NCI-H2171 (cell line): ENCODE measurements at regions not wholly inside any gene's neighbourhood (a gene's known extent, or its start where the extent isn't known, plus 50 kb on each side); places are given as distances from the start of the nearest gene placed in this dataset.

ENCODE experiments used
- DNase-seq: peaks from one replicate; lab custom pipeline; 2025; lab: John Stamatoyannopoulos, UW

- DNase-seq: no peak
These were observed 318.6 kb upstream of the CD180 start for GRCh38 chr5:67515020-67515689.

- no peak for DNase-seq
These were observed 316.2 kb upstream of the CD180 start for GRCh38 chr5:67512758-67513157.

DNA sequence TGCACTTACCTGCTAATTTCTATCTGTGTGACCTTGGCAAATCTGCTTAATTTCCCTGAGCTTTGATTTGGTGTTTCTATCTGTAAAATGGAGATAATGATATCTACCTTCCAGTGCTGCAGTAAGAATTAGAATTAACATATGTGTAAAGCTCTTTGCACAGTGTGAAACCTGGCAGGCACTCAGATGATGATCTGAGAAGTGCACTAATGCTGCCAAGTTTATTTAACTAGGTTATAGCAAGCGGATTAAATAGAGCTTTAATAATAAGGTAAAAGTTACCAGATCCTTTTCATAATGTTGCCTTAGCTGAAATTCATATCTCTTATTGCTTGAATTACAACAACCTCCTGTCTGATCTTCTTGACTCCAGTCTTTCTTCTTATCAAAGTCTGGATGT is 315.3 kb upstream of the CD180 start:
- DNase-seq: no peak

- no peak for DNase-seq
These were observed 313.6 kb upstream of the CD180 start for GRCh38 chr5:67510204-67510603.

DNA sequence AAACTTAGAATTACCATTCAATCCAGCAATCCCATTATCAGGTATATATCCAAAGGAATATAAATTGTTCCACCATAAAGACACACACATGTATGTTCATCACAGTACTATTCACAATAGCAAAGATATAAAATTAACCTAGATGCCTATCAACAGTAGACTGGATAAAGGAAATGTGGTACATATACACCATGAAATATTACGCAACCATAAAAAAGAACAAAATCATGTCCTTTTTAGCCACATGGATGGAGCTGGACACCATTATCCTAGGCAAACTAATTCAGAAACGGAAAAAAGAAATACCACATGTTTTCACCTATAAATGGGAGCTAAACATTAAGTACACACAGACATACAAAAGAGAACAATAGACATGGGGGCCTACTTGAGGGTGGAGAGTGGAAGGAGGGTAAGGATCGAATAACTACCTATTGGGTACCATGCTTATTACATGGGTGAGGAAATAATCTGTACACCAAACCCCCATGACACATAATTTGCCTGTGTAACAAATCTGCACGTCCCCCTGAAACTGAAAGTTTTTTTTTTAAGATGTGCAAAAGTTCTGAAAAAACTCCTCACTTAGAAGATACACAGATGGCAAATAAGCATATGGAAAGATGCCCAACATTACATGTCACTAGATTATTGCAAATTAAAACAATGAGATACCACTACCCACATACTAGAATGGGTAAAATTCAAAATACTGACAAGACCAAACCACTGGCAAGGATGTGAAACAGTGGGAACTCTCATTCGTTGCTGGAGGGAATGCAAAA is 313.0 kb upstream of the CD180 start:
- no peak for DNase-seq

GRCh38 chr5:67506241-67506640 is 309.6 kb upstream of the CD180 start:
- DNase-seq: no peak

DNA sequence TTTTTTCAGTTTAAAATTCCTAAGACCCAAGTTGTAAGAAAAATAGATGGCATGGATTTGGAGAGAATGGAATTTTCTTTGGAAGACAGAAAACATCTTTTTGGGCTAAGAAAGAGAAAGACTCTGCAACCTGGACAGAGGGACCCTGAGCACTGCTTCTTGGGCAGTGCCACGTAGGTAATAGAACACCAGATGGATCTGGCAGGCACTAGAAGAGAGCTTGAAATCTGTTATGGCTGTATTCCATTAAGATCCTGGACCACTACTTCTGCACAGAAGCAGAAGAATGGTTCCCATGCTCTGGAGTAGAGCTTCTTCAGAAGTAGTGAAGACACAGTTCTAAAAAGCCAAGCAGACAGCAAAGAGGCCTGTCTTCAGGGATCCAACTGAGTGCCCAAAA is 306.4 kb upstream of the CD180 start:
- no peak for DNase-seq

DNA sequence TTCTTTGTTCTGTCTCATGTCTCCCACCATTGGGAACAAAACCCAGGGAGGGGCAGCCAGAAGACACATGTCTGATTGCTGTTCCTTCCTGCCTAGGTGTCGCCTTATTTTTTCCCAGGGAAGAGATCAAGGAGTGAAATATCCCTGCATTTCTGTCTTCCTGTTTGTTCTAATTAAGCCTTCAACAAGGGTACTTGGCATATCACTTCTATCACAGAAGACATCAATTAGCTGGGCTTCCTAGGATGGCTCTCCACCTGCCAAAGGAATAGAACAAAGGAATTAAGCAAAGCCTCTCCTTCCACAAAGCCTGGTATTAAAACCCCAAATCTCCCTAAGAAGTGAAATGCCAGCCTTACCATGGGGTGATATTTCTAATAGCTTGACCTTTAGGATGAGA is 299.5 kb upstream of the CD180 start:
- DNase-seq: no peak

DNA sequence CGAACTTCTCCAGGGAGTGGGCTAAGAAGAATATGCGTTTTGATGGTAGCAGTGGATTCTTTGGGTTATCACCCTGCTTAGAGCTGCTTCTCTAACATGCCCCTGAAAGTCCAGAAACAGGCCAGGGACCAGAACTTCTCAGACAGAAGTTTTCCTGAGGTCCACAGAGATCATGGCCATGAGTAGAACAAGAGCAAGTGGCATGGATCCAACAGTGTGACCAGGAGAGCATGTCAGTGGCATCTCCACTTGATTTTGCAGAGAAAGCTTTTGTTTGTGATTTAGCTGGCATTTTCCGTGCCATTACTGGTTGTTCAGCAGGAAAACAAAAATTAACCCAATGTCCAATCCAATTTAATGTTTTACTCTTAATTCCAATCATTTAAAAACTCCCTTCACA is 298.5 kb upstream of the CD180 start:
- DNase-seq: no peak

DNA sequence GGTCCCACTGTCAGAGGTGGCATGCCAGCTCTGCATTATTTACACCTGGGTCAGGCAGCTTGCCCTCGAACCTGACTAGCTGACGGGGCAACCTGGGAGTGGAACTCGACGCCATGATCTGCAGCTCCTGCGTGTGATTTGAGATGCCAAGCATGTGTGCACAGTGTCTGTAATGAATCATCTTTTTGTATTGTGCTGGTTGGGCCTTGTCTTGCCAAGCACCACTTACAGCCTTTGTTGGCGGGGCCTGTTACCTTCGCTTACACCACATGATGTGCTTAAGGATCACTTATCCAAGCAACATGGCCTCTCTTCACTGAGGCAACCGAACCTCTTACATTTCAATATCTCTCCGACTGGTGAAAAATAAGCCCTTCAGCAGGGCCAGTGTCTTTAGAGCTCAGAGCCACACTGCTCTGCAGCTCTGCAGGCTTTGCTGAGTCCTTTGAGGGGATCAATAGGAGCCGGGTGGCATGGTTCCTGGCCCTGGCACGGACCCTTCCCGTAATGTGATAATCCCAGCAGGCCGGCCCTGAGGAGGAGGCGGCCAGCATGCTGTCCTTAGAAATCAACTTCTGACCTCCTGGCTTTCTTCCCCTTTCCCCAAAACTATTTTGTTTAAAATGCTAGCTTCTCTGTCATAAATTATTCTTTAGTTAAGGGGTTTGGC is 297.7 kb upstream of the CD180 start:
- no peak for DNase-seq

GRCh38 chr5:67493676-67494075 is 297.1 kb upstream of the CD180 start:
- no peak for DNase-seq

DNA sequence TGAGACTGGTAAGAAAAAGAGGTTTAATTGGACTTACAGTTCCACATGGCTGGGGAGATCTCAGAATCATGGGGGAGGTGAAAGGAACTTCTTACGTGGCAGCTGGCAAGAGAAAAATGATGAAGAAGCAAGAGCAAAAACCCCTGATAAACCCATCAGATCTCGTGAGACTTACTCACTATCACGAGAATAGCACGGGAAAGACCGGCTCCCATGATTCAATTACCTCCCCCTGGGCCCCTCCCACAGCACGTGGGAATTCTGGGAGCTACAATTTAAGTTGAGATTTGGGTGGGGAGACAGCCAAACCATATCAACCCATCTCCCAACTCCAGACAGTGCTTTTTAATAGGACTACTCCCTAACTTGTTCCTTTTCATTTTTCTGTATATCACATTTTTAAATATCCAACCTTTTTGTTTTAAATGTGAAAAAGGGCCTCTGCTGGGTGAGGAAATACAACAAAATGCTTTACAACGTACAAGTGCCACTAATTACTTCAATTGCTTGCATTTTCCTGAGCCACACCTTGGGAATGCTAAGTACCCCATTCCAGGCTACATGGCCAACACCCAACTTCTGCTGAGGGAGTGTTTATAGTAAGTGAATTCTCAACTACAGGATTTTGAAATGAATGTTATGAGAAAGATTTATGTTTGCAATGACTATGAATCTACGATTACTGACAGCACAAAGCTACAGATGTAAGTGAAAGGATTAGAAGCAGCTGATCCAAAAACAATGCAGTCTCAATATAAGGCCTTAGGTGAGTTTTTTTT is 294.1 kb upstream of the CD180 start:
- no peak for DNase-seq

- DNase-seq: no peak
These were observed 292.3 kb upstream of the CD180 start for GRCh38 chr5:67488885-67489284.

DNA sequence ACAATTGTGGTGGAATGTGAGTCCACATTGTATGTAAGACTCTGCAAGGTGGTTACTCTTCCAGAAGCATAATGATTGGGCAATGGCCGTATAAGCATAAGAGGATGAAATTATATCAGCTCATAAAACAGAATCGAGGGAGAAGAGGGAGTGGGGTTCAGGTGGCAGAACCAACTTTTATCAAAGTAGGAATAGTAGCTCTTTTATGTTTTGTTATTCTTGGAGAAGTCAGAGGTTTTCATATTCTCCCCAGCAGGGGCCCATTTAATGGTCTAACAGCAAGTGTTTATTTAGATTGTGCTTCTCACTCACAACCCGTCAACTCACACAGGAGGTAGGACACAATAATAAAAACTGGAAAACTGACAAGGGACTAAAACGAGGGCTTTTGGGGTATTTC is 291.3 kb upstream of the CD180 start:
- DNase-seq: no peak

DNA sequence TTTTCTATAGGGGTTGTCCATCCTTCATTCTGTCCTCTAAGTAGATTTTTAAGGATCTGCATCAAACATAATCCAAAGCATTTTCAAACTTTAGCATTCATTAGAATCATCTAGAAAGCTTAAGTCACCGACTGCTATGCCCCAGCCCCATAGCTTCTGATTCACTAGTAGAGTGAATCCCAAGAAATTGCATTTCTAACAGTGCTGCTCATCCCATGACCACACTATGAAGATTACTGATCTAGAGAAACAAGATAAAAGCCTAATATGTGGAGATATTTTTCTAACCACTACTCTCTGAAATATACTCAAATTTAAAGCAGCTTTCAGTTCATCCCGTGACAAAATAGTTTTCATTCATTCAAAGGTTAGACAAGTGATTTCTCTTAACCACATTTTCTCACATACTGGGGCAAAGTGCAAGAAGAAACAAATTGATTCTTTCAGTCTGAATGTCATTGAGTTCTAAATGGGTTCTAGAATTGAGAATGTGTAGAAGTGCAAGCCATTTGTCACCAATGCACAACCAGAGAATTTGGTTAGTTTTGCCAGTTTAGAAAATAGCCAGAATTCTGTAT is 286.9 kb upstream of the CD180 start:
- DNase-seq: no peak

DNA sequence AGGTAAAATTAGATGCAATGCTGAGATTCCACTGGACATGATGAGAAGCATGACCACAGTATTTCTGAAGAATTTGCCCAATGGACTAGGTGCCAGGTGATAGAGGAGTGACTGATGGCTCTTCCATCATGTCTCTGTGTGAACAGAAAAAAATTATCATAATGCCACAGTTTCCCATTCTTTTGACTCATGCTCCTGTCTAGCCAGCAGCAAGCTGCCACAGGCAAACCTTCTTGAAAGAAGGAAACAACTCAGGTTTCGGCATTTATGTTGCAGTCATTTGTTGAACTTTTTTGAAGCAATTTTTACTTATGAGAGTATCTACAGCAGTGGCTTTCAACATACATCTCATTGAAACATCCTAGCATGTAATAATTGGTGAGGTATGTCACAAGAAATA is 284.8 kb upstream of the CD180 start:
- no peak for DNase-seq

GRCh38 chr5:67478337-67478736 is 281.7 kb upstream of the CD180 start:
- no peak for DNase-seq

GRCh38 chr5:67476995-67477394 is 280.4 kb upstream of the CD180 start:
- no peak for DNase-seq

DNA sequence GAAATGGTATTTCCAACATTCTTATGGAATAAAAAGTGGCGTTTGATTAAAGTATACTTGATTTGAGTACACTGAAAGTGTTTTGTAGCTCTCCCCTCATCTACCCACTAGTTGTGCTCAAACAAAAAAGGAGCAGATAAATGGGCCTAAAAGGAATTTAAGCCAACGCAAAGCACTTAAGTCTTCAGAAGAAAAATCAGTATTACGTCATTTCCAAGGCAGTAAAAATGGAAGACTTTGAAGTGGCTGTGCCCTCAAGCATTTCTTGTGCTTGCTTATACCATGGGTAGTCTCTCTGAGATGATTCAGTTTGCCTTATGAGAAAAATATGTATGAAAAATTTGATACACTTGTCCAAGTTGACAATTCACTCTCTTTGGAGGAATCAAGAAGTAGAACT is 279.9 kb upstream of the CD180 start:
- no peak for DNase-seq

- no peak for DNase-seq
These were observed 278.9 kb upstream of the CD180 start for GRCh38 chr5:67475489-67475888.

DNA sequence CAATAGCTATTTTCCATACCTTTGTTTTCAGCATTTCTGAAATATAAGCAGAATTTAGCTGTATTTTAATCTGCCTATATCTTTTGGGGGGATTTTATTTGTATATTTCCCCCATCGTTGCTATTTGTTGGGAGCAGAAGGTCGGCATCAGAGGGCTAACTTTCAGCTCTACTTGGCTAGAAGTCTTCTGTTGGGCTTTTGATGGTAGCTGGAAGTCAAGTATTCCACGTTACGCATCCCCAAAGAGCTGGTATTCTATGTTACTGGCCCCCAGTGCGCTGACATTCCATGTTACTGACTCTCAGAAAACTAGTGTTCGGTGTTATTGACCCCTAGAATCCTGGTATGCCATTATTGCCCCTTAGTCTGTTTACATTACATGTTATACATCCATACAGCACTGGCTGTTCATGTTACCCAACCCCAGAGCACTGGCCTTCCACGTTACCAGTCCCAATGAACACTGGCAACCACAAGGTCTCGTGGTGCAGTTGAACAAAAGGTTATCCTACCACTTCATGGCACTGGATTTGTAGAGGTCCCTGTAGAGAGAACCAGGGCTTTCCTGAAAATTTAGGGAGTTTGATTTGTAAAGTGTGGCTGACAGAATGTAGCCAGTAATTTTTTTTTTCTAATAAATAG is 278.1 kb upstream of the CD180 start:
- no peak for DNase-seq

DNA sequence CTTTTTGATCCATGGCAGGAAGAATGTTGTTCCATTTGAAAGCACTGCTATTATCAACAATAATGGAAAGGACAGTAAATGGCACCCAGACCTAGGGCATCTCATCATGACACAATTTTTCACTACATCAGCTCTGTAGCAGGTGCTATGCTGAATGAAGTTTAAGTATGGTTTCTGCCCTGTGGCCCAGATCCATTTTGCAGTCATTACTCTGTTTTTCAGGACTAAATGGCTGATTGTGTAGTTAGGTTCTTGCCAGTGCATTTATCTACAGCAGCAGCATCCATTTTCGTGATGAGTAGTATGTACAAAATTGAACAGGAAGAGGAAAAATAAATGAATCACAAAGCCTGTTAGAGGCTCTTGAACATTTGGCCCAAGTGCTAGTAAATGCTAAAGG is 270.5 kb upstream of the CD180 start:
- DNase-seq: no peak
